ENCODE measurements at regions not wholly inside any gene's neighbourhood (a gene's known extent, or its start where the extent isn't known, plus 50 kb on each side); places are given as distances from the start of the nearest gene placed in this dataset.

DNA sequence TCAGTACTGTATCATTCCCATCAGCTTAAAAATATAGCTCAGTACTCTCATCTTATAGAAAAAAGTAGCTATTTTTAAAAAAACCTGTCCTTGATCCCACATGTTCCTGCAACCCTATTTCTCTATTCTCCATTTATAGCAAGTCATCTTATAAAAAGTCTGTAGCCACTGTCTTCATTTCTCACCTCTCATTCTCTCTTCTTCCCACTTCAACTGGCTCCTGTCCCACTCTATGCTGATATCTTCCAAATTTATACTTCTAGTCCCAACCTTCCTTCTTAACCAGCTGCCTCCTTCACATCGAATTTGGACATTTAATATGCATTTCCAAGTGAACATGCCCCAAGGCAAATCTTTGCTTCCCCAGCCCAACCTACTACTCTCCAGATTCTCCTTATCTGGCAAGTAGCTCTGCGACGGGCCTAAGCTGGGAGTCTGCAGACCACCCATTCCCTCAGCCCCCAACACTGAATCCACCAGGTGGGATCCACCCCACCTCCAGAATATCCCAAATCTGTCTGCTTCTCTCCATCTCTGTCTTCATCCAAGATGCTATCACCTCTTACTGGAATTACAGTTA lies 52.0 kb upstream of the TANC2 start:
- no peak for DNase-seq (ENCODE audit: low read depth)

GRCh38 chr17:62912363-62912762 lies 53.7 kb upstream of the TANC2 start:
- no peak for DNase-seq (ENCODE audit: low read depth)

DNA sequence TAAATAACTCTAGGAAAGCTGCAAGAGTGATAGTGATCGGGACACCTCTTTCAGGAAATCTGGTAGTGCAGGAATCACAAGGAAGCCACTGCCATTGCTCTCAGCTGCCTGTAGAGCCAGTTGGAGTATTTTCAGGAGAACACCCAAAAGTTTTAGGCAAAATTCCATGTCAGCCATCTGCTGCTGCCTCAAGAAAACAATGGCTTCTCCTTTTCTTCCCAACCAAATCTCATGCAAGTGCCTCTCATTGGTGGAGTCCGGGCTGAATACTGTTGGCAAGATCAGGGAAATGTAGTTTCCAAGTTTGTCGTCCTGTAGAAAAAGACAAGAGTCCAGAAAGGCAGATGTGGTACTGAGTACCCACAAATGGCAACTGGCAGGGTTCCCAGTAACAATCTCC lies 54.9 kb upstream of the TANC2 start:
- DNase-seq (ENCODE audit: low read depth) = no peak

DNA sequence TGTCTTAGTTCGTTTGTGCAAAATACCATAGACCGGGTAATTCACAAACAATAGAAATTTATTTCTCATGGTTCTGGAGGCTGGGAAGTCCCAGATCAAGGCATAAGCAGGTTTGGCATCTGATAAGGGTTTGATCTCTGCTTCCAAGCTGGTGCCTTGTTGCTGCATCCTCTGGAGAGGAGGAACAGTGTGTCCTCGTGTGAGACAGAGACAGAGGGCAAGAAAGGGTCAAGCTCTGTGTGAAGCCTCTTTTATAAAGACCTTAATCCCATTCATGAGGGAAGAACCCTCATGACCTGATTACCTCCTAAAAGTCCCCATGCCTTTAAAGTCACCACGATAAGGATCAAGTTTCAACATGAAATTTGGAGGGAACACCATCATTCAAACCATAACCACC lies 55.8 kb upstream of the TANC2 start:
- DNase-seq (ENCODE audit: low read depth) = no peak

GRCh38 chr17:62907961-62908360 lies 58.1 kb upstream of the TANC2 start:
- DNase-seq (ENCODE audit: low read depth) = no peak

- DNase-seq (ENCODE audit: low read depth) = no peak
These were observed 59.2 kb upstream of the TANC2 start for GRCh38 chr17:62906881-62907280.

- DNase-seq (ENCODE audit: low read depth) = no peak
These were observed 60.8 kb upstream of the TANC2 start for GRCh38 chr17:62905233-62905632.

DNA sequence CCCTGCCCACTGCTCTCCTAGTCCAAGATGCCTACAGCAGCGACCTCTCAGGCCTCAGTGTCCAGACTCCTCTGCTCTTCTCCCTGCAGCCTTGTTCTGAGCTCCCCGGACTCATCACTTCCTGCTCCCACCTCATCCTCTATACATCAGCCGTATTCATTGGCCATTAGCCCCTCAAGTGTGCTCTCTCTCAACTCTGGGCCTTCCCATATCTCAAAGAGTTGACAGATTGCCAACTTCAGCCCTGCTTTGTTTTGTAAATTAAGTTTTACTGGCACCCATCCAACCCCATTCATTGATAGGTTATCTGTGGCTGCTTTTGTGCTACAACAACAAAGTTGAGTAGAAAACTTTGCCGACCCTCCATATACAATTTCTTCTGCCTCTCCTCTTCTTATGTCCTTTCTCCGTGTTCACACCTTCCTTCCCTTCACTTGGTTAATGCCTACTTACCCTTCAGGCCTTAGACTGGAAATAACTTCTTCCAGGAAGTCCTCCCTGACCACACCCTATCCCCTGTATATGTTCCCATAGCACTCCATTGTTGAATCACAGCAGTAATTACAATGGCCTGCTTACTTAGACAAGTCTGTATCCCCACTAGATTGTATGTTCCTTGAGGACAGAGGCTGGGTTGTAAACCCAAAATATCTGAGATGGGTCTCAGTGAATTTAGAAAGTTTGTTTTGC lies 63.4 kb upstream of the TANC2 start:
- no peak for DNase-seq (ENCODE audit: low read depth)

DNA sequence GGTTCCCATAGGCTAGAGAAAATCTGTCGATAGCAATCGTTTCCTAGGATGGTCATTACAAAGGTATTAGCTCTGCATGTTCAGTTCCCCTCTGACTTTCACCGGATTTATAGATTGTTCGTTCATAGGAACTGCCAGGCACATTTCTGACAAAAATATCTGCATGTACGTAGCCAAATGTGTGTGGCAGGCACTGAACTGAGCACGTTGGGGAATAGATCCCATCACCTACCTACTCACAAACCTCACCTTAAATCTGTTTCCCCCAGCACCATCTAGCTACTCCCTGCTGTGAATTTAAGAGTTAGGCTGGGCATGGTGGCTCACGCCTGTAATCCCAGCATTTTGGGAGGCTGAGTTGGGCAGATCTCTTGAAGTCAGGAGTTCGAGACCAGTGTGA lies 64.5 kb upstream of the TANC2 start:
- DNase-seq (ENCODE audit: low read depth) = no peak

GRCh38 chr17:62900096-62900495 lies 65.9 kb upstream of the TANC2 start:
- DNase-seq (ENCODE audit: low read depth) = no peak

DNA sequence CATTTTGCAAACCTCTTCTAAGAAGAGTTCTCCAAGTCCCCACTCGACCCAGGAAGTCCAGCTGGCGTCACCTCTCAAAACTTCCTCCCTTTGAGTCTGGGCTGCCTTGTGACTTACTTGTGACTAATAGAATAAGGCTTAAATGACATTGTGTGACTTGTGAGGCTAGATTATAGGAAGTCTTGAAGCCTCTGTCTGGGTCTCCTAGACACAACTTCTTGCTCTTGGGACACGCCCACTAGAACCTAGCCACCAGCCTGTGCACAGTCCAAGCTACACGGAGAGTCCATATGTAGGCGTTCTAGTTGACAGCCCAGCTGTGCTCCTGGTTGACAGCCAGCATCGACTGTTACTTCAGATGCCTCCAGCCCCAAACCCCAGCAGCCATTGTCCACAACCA lies 66.7 kb upstream of the TANC2 start:
- no peak for DNase-seq (ENCODE audit: low read depth)

DNA sequence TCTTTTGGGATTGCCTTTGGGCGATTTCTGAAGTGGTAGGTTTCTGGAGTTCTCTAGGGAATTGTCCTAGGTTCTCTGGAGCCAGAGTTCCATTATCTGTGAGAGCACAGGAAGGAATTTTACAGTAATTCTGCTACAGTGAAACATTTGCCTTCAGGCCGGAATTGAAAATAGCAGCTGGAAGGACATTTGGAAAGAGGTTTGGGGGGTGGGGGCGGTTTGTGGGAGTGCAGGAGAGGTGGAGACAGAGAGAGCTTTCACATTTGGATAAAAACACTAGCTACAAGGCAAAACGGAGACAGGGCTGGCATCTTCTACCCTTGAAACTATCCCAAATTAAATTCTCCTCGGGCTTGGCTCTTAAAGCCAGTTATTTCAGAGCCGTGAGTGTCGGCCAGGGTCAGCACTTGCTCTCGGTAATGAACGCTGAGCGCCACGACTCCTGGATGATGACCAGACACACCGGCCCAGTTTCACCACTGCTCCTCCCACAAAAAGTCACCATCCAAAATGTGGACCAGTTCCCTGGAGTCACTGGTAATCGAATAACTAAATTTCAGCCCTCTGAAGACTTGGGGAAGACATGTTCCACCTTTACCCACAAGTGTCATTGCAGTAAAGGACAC lies 67.7 kb upstream of the TANC2 start:
- DNase-seq (ENCODE audit: low read depth) = no peak

DNA sequence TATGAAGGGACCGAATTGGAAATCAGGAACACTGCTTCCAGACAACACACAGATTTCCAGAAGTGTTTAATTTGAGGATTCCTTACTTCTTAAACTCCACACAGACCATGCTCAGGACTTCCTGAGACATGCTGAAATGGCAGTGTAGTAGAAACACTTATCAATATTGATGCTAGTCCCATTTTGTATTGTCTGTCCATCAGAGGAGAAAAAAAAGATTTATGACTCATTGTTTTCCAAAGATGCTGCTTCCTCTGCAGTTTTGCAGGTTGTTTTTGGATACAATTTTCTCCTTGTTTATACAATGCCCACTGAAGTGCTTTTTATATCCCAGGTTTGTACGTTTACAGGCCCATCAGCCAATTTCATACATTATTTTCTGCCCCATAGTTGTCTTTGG lies 68.3 kb upstream of the TANC2 start:
- DNase-seq (ENCODE audit: low read depth) = no peak

GRCh38 chr17:62895320-62896301 lies 70.4 kb upstream of the TANC2 start:
- DNase-seq (ENCODE audit: low read depth) = no peak

GRCh38 chr17:62892870-62893338 lies 73.1 kb upstream of the TANC2 start:
- DNase-seq (ENCODE audit: low read depth) = no peak

DNA sequence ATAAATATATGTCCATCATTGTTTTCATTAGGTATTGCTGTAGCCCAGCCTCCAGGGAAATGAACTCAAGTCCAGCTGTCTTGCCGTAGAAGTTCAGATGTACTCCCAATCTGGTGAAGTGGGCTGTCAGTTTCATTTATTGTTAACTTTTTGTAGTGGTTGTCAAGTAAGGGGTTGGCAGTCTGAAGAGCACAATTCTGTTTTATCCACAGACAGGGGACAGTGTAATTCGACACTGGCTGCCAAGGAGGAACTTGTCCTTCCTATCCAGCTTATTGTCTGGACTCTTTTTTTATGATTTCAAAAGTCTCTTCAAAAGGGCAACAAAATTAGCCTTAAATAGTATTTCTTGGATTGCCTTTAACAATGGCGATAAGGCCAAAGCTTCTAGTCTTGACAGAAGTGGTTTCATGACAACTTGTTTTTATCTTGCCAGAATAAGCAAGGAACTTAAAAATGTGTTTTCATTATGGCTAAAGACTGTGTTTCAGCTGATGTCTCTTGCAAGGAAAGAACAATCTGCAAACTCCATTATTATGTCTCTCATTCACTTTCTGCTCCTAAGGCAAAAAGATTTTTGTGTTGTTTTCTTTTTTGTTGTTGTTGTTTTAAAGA lies 73.9 kb upstream of the TANC2 start:
- DNase-seq (ENCODE audit: low read depth) = no peak

DNA sequence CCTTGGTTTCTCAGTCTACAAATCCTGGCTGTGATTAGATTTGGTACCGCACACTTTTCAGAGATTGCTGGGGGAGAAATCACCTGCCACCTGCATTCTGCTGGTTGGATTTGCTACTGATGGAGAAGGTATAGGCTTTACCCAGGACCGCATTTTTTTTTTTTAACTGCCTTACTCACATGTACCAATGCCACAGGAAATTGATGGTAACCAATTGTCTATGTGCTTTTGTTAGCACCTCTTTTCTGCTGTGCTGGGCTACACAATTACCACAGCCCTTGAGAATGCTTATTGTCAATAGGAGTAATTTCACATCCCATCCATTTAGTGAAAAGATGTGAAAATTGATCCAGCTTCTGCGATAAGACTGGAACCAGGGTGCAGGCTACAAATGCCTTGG lies 74.4 kb upstream of the TANC2 start:
- no peak for DNase-seq (ENCODE audit: low read depth)

GRCh38 chr17:62888765-62889164 lies 77.3 kb upstream of the TANC2 start:
- no peak for DNase-seq (ENCODE audit: low read depth)

GRCh38 chr17:62888148-62888547 lies 77.9 kb upstream of the TANC2 start:
- DNase-seq (ENCODE audit: low read depth) = no peak

DNA sequence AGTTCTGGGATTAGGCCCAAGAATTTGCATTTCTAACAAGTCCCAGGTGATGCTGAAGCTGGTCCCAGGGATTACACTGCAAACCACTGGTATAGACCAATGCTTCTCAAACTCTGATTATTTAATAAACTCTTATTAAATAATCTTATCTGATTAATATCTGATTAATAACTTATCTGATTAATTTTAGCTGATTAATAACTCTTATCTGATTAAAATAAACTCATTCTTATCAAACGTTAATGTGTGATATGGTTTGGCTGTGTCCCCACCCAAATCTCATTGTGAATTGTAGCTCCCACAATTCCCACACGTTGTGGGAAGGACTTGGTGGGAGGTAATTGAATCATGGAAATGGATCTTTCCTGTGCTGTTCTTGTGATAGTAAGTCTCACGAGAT lies 78.6 kb upstream of the TANC2 start:
- no peak for DNase-seq (ENCODE audit: low read depth)

DNA sequence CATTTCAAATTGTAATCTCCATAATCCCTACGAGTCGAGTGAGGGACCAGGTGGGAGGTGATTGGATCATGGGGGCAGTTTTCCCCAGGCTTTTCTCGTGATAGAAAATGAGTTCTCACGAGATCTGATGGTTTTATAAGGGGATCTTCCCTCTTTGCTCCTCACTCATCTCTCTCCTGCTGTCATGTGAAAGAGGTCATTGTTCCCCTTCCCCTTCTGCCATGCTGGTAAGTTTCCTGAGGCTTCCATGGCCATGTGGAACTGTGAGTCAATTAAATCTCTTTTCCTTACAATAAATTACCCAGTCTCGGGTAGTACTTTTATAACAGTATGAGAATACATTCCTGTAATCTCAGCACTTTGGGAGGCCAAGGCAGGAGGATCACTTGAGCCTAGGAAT lies 76.7 kb upstream of the MARCHF10 start:
- no peak for DNase-seq (ENCODE audit: low read depth)

GRCh38 chr17:62882878-62883277 lies 74.8 kb upstream of the MARCHF10 start:
- no peak for DNase-seq (ENCODE audit: low read depth)
